HS-5 (cell line): ENCODE measurements at regions not wholly inside any gene's neighbourhood (a gene's known extent, or its start where the extent isn't known, plus 50 kb on each side); places are given as distances from the start of the nearest gene placed in this dataset.

ENCODE experiments used
- DNase-seq: peaks from one replicate; pipeline ENCODE4 v3.0.0-alpha.2; 2012; ENCODE audit warnings: low read depth

- no peak for DNase-seq
Observed at GRCh38 chr17:34416116-34416515, 53.1 kb upstream of the CCL1 start.

DNA sequence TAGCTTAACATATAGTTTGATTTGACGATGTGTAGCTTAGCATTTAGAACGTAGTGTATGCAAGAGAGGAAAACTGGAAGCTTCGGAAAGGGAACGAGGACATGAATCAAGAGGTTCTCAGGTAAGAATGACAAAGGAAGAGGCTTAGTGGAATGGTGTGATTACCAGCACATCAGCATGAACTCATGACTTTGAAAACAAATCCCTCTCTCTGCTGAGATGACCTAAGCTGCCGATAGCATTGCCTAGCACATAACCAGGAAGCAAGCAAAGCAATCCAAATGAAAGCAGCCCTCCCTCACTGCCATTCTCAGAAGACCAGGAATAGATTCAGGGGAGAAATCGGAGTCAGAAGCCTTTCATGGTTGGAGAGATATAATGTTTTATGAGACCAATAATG is 51.3 kb upstream of the CCL1 start:
- DNase-seq, result no peak

DNA sequence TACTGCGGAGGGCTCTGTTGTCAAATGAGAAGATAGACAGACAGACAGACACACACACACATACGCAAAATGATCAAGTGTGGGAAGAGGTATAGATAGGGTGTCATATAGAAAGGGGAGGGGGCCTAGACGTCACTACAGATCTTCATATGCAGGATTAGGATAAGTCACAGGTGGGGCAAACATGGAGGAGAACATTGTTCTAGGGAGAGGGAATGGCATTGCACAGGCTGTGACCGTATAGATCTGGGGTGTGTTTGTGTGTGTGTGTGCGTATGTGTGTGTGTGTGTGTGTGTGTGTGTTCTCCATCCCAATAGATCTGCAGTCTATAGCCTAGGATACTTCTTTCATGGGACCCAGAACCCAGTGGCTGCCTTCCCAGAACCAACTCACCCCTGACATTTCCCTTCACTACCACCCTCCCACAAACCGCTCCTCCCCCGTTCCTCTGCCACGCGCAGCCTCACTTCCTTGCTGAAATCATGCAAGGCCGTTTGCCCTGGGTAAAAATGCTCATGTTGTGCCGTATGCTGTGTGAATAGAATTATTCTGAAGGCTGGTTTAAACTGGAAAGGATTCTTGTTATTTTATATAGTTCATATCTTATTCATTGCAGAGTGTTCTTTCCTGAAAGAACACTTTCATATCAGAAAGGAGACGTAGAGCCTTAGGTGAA is 50.5 kb upstream of the CCL1 start:
- DNase-seq, result no peak

- DNase-seq, result no peak
Observed at GRCh38 chr17:34412965-34413441, 50.0 kb upstream of the CCL1 start.
